Adrenal gland (tissue), 5 donors: ENCODE measurements at regions not wholly inside any gene's neighbourhood (a gene's known extent, or its start where the extent isn't known, plus 50 kb on each side); places are given as distances from the start of the nearest gene placed in this dataset.

ENCODE experiments used
- POLR2A ChIP-seq, 2 donors: fragments of 450-650 bp; IDR thresholded peaks; one replicate each; pipeline ENCODE4 v1.6.1; 2017; ENCODE audit warnings: antibody characterized with exemption in 2 of 2, mild to moderate bottlenecking in 2 of 2, moderate library complexity in 1 of 2
- TF ChIP-seq, protein P1 (sequence below), 6 experiments: fragments of 450-650 bp in 4 of 6; fragments of 200-600 bp in 2 of 6; sonication (generic) in 1 of 6; IDR thresholded peaks; 1 replicate in 5 of 6; 2 replicates in 1 of 6; pipeline versions ENCODE4 v1.5.1 to v1.8.0; 2016 to 2021; ENCODE audit warnings: antibody characterized with exemption in 6 of 6, mild to moderate bottlenecking in 2 of 6, moderate library complexity in 1 of 6
- donor health status: DM: no; HTN: no; CAD: no.

DNA sequence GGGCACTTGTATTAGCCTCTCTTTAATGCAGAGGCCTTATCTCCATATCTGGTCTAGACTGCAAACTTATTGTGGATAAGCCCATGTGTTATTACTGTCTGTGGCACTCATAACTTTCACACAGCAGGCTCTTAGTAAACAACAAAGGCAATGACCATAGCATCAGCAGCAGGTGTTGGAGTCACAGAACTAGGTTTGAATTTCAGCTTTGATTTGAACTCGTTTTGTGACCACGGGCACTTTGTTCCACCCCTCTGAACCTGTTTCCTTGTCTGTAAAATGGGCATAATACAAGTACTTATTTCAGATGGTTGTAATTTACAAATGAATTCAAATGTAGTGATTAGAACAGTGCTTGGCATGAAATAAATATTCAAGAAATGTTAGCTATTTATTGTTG lies 121.8 kb upstream of the C1GALT1C1 start:
- TF ChIP-seq, protein P1, sequence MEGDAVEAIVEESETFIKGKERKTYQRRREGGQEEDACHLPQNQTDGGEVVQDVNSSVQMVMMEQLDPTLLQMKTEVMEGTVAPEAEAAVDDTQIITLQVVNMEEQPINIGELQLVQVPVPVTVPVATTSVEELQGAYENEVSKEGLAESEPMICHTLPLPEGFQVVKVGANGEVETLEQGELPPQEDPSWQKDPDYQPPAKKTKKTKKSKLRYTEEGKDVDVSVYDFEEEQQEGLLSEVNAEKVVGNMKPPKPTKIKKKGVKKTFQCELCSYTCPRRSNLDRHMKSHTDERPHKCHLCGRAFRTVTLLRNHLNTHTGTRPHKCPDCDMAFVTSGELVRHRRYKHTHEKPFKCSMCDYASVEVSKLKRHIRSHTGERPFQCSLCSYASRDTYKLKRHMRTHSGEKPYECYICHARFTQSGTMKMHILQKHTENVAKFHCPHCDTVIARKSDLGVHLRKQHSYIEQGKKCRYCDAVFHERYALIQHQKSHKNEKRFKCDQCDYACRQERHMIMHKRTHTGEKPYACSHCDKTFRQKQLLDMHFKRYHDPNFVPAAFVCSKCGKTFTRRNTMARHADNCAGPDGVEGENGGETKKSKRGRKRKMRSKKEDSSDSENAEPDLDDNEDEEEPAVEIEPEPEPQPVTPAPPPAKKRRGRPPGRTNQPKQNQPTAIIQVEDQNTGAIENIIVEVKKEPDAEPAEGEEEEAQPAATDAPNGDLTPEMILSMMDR (IDR thresholded peaks at IDR 0.05): no peak
- no peak for TF ChIP-seq POLR2A (IDR thresholded peaks at IDR 0.05)
